Fibroblast of lung (primary cell): ENCODE measurements at regions not wholly inside any gene's neighbourhood (a gene's known extent, or its start where the extent isn't known, plus 50 kb on each side); places are given as distances from the start of the nearest gene placed in this dataset.

ENCODE experiments used
- EZH2 ChIP-seq: IDR thresholded peaks from 2 replicates; pipeline ENCODE4 v1.5.1; 2012; ENCODE audit warnings: low read length, control low read depth, mild to moderate bottlenecking; ENCODE audit errors: missing control alignments
- TF ChIP-seq, protein P1 (sequence below), 2 donors: IDR thresholded peaks in 1 of 2; conservative IDR thresholded peaks in 1 of 2; 1 replicate in 1 of 2; 2 replicates in 1 of 2; pipeline ENCODE4 v1.5.1; 2011 to 2012; ENCODE audit warnings: low read length in 2 of 2, control low read depth in 1 of 2, inconsistent platforms in 1 of 2, low read depth in 1 of 2, mild to moderate bottlenecking in 1 of 2

DNA sequence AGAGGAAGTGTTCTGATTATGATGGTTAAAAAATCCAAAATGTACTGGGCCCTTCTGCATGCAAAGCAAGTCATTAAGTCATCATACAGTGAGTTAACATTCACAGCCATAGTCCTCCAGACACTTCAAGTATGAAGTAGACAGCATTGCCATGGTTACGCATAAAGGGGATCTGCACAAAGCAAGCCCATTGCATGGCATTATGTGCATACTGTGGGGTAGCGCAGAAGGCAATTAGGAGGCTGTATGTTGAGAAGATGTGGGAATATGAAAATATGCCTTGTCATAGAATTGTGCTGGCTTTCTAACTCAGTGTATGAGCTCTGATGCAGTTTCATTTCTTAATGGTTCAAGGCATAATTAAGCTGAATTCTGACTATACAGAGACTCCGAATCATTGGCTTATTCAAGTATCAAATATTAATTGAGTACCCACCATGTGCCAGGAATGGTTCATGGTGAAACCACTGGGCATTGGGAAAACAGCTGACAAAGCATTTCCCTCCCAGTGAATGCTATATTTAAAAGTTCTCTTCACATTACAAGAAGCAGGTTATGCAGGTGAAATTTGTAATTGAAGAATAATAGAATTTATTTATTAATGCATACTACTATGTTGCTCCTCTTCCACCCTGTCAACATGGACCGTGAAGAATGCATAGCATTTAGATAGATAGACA is 588.9 kb downstream of the ZNF674 start:
- TF ChIP-seq, protein P1, sequence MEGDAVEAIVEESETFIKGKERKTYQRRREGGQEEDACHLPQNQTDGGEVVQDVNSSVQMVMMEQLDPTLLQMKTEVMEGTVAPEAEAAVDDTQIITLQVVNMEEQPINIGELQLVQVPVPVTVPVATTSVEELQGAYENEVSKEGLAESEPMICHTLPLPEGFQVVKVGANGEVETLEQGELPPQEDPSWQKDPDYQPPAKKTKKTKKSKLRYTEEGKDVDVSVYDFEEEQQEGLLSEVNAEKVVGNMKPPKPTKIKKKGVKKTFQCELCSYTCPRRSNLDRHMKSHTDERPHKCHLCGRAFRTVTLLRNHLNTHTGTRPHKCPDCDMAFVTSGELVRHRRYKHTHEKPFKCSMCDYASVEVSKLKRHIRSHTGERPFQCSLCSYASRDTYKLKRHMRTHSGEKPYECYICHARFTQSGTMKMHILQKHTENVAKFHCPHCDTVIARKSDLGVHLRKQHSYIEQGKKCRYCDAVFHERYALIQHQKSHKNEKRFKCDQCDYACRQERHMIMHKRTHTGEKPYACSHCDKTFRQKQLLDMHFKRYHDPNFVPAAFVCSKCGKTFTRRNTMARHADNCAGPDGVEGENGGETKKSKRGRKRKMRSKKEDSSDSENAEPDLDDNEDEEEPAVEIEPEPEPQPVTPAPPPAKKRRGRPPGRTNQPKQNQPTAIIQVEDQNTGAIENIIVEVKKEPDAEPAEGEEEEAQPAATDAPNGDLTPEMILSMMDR (conservative IDR thresholded peaks at IDR 0.05 in 1 of 2, IDR thresholded peaks at IDR 0.05 in 1 of 2; ENCODE audit: low read depth in 1 of 2, low read length in 2 of 2), result no peak
- TF ChIP-seq EZH2, result no peak
